Tibial nerve (tissue), 4 donors: ENCODE measurements at regions not wholly inside any gene's neighbourhood (a gene's known extent, or its start where the extent isn't known, plus 50 kb on each side); places are given as distances from the start of the nearest gene placed in this dataset.

Experiments used
- CTCF ChIP-seq, 5 experiments: fragments of 200-600 bp in 3 of 5; fragments of 450-650 bp in 2 of 5; sonication (generic) in 3 of 5; IDR thresholded peaks; one replicate each; pipeline ENCODE4 v1.5.1; 2016 to 2019; ENCODE audit warnings: antibody characterized with exemption in 5 of 5, mild to moderate bottlenecking in 3 of 5, moderate library complexity in 2 of 5
- EP300 ChIP-seq, 2 donors: sonication (generic); formaldehyde crosslinking; IDR thresholded peaks; one replicate each; pipeline ENCODE4 v1.6.1; 2017; ENCODE audit warnings: antibody characterized with exemption in 2 of 2, mild to moderate bottlenecking in 1 of 2
- POLR2A ChIP-seq, 2 donors: fragments of 450-650 bp; IDR thresholded peaks; one replicate each; pipeline ENCODE4 v1.6.1; 2017; ENCODE audit warnings: antibody characterized with exemption in 2 of 2, mild to moderate bottlenecking in 2 of 2, moderate library complexity in 2 of 2

- TF ChIP-seq CTCF (IDR thresholded peaks at IDR 0.05) (no peak), POLR2A (IDR thresholded peaks at IDR 0.05) (no peak), EP300 (IDR thresholded peaks at IDR 0.05) (no peak)
Observed at GRCh38 chr17:22221344-22221743, 529.0 kb downstream of the KCNJ18 start.
